ENCODE measurements at regions not wholly inside any gene's neighbourhood (a gene's known extent, or its start where the extent isn't known, plus 50 kb on each side); places are given as distances from the start of the nearest gene placed in this dataset.

DNA sequence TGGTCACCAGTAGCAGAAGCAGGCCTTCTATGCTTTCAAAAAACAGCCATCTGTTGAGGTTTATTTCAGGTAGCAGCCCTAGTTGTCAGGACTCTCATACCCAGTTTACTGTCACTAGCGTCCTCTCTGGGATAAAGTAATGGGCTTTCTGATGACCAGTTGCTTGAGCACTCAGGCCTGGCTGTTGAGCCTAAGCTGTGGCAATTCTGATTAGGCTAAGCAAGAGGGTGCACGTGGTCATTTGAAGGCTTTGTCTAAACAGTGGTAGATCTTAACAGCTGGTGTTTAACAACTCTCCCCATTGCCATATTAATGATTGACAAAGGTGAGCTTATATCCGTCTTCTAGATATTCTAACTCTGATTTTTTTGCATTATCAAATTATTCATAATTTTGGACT is 132.9 kb upstream of the TMCO5A start:
- Histone ChIP-seq H3K4me1 (no peaks in the 10 kb centered on the region), H3K9me3 (no peaks in the 10 kb centered on the region), H3K27me3 (no peaks in the 10 kb centered on the region), H3K27ac (no peak overlapping the region), H3K4me3 (no peak overlapping the region), H3K36me3 (replicated peaks in 1 of 2; ENCODE audit: insufficient read depth in 1 of 2, low read depth in 2 of 2) (no peaks in the 10 kb centered on the region)
- intact Hi-C loops (cut with DNase I) = no loop called here
- ATAC-seq = no peak
- no peak for DNase-seq
- WGBS, 2 donors = 41 to 42% methylated on average over 3 of the region's 3 CpGs
- TF ChIP-seq, protein P1, sequence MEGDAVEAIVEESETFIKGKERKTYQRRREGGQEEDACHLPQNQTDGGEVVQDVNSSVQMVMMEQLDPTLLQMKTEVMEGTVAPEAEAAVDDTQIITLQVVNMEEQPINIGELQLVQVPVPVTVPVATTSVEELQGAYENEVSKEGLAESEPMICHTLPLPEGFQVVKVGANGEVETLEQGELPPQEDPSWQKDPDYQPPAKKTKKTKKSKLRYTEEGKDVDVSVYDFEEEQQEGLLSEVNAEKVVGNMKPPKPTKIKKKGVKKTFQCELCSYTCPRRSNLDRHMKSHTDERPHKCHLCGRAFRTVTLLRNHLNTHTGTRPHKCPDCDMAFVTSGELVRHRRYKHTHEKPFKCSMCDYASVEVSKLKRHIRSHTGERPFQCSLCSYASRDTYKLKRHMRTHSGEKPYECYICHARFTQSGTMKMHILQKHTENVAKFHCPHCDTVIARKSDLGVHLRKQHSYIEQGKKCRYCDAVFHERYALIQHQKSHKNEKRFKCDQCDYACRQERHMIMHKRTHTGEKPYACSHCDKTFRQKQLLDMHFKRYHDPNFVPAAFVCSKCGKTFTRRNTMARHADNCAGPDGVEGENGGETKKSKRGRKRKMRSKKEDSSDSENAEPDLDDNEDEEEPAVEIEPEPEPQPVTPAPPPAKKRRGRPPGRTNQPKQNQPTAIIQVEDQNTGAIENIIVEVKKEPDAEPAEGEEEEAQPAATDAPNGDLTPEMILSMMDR (IDR thresholded peaks at IDR 0.05) = no peak
- TF ChIP-seq POLR2A (IDR thresholded peaks at IDR 0.05) = no peak

DNA sequence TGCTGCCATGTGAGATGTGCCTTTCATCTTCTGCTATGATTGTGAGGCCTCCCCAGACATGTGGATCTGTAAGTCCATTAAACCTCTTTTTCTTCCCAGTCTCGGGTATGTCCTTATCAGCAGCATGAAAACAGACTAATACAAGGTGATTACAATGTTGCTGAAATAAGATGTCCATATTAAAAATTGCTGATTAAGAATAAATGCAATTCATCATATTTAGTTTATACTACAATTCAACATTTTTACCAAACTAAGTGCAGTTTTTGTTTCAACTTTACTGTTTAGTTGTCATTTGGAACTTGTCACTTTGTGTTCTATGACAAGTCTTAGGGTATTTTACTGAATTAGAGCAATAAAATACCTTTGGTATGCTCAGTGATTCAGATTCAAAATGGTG is 127.6 kb upstream of the TMCO5A start:
- Histone ChIP-seq H3K9me3 (no peaks in the 10 kb centered on the region), H3K27me3 (no peaks in the 10 kb centered on the region), H3K4me1 (no peaks in the 10 kb centered on the region), H3K4me3 (no peak overlapping the region), H3K27ac (no peak overlapping the region), H3K36me3 (replicated peaks in 1 of 2; ENCODE audit: insufficient read depth in 1 of 2, low read depth in 2 of 2) (no peaks in the 10 kb centered on the region)
- ATAC-seq = no peak
- DNase-seq = no peak
- 61 to 62% methylated on average over 1 of the region's 1 CpG for WGBS, 2 donors
- no peak for TF ChIP-seq POLR2A (IDR thresholded peaks at IDR 0.05)
- TF ChIP-seq, protein P1 (IDR thresholded peaks at IDR 0.05) = no peak
- intact Hi-C loops (cut with DNase I) = no loop called here

DNA sequence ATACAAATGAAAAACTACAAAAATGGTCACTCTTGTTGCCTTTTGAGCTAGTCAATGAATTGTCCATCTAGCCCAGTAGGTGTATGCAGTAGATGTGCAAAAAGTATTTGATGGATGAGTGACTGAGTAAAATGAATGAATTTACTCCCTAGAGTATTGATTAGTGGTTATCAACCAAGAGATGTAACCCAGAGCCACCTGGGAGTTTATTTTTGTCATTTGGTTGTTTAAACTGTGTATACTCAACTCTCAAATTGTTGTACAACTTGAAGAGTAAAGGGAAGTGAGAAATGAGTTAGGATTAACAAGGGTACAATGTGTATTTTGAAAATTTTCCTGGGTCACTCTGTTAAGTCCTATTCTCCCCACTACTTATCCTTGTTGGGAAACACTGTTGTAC is 124.1 kb upstream of the TMCO5A start:
- TF ChIP-seq, protein P1 (IDR thresholded peaks at IDR 0.05) = no peak
- TF ChIP-seq POLR2A (IDR thresholded peaks at IDR 0.05) = no peak
- DNase-seq = no peak
- Histone ChIP-seq H3K36me3 (replicated peaks in 1 of 2; ENCODE audit: insufficient read depth in 1 of 2, low read depth in 2 of 2) (no peaks in the 10 kb centered on the region), H3K4me3 (no peak overlapping the region), H3K9me3 (no peaks in the 10 kb centered on the region), H3K27ac (no peak overlapping the region), H3K4me1 (no peaks in the 10 kb centered on the region), H3K27me3 (no peaks in the 10 kb centered on the region)
- no peak for ATAC-seq
- intact Hi-C loops (cut with DNase I) = no loop called here

DNA sequence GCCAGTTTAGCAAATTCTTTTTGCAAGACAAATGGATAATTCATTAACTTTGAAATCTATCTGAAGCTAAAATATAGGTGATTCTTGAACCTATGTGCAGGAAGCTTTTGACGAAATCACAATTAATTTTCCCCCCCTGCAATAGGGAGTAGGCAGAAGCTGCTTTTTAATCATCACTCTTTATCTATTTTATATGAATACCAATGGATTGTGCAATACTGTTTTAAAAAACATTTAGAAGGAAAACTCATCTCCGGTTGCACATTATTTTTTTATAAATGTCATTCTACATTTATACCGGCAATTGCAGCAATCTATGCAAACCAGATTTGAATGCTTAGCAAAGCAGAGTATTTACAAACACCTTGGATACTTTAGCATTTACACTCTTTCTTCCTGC is 121.1 kb upstream of the TMCO5A start:
- DNase-seq = no peak
- intact Hi-C loops (cut with DNase I) = no loop called here
- no peak for ATAC-seq
- H3K27me3 ChIP-seq = no peaks in the 10 kb centered on the region
- H3K4me3 ChIP-seq = no peak overlapping the region
- H3K4me1 ChIP-seq = no peaks in the 10 kb centered on the region
- no peak overlapping the region for H3K27ac ChIP-seq
- no peaks in the 10 kb centered on the region for H3K9me3 ChIP-seq
- TF ChIP-seq, protein P1 (IDR thresholded peaks at IDR 0.05) = no peak
- no peak for TF ChIP-seq POLR2A (IDR thresholded peaks at IDR 0.05)
- 55 to 73% methylated on average over 3 of the region's 3 CpGs for WGBS, 2 donors
- H3K36me3 ChIP-seq (replicated peaks in 1 of 2; ENCODE audit: insufficient read depth in 1 of 2, low read depth in 2 of 2) = no peaks in the 10 kb centered on the region

DNA sequence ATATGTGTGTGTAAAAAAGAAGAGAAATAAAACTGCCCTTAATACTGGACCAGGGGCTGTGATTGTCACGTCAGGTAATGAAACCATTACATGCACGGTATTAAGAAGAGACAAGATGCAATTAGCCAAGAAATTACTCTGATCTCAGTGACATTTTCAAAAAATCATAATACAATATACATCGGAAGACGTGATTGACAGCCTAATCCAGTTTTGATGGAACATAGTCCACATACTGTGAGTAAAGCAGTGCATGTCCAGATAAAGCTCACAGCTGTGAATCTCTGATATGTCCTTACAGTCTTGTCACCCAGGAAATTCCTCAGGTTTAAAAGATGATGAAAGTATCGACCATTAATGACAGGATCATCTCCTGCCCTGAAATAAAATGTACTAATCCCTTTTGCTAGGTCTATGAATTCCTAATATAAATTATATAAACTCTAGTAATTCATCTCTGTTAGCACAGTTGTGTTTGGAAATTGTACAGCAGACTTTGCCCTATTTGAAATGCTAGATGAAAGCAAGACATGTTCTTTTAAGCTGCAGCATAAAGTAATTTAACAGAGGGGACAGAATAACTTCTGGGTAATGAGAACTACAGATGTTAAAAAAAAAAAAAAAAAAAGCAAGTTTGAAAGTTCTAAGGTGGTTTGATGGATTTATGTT is 119.5 kb upstream of the TMCO5A start:
- ATAC-seq (no peak), DNase-seq (no peak)
- intact Hi-C loops (cut with DNase I) = no loop called here
- H3K27me3 ChIP-seq = no peaks in the 10 kb centered on the region
- no peak overlapping the region for H3K27ac ChIP-seq
- TF ChIP-seq POLR2A (IDR thresholded peaks at IDR 0.05) = no peak
- TF ChIP-seq, protein P1 (IDR thresholded peaks at IDR 0.05) = no peak
- no peaks in the 10 kb centered on the region for H3K4me1 ChIP-seq
- no peaks in the 10 kb centered on the region for H3K9me3 ChIP-seq
- H3K36me3 ChIP-seq (replicated peaks in 1 of 2; ENCODE audit: insufficient read depth in 1 of 2, low read depth in 2 of 2) = no peaks in the 10 kb centered on the region
- no peak overlapping the region for H3K4me3 ChIP-seq
- WGBS, 2 donors = 61 to 62% methylated on average over 5 of the region's 5 CpGs
